Fibroblast of peridontal ligament (primary cell): ENCODE measurements at regions not wholly inside any gene's neighbourhood (a gene's known extent, or its start where the extent isn't known, plus 50 kb on each side); places are given as distances from the start of the nearest gene placed in this dataset.

ENCODE experiments used
- DNase-seq: peaks from one replicate; pipeline ENCODE4 v3.0.0-alpha.2; 2010; ENCODE audit errors: extremely low read depth

- peak; percentile 75 for DNase-seq
Observed at GRCh38 chr16:64250866-64251265, 871.0 kb downstream of the CDH11 start.

- no peak for DNase-seq
Observed at GRCh38 chr16:64242492-64242891, 879.4 kb downstream of the CDH11 start.

- DNase-seq, result peak; percentile 18
Observed at GRCh38 chr16:64240586-64240985, 881.3 kb downstream of the CDH11 start.

GRCh38 chr16:64238571-64238970 lies 883.3 kb downstream of the CDH11 start:
- peak; percentile 63 for DNase-seq

- peak; percentile 6 for DNase-seq
Observed at GRCh38 chr16:64236316-64236715, 885.5 kb downstream of the CDH11 start.

- DNase-seq, result no peak
Observed at GRCh38 chr16:64234200-64234599, 887.7 kb downstream of the CDH11 start.

GRCh38 chr16:64225696-64226095 lies 896.2 kb downstream of the CDH11 start:
- DNase-seq, result peak; percentile 4

GRCh38 chr16:64225036-64225435 lies 896.8 kb downstream of the CDH11 start:
- DNase-seq, result no peak

GRCh38 chr16:64217789-64218535 lies 903.9 kb downstream of the CDH11 start:
- DNase-seq, result no peak

GRCh38 chr16:64215730-64216129 lies 906.1 kb downstream of the CDH11 start:
- DNase-seq, result no peak

- peak; percentile 44 for DNase-seq
Observed at GRCh38 chr16:64211331-64211730, 910.5 kb downstream of the CDH11 start.

- peak; percentile 8 for DNase-seq
Observed at GRCh38 chr16:64206862-64207261, 915.0 kb downstream of the CDH11 start.

GRCh38 chr16:64203126-64203525 lies 918.7 kb downstream of the CDH11 start:
- peak; percentile 37 for DNase-seq

GRCh38 chr16:64202571-64202970 lies 919.3 kb downstream of the CDH11 start:
- no peak for DNase-seq

- DNase-seq, result peak; percentile 95
Observed at GRCh38 chr16:64196444-64196843, 925.4 kb downstream of the CDH11 start.

GRCh38 chr16:64185954-64186353 lies 935.9 kb downstream of the CDH11 start:
- no peak for DNase-seq

GRCh38 chr16:64184156-64184555 lies 937.7 kb downstream of the CDH11 start:
- DNase-seq, result peak; percentile 65

- DNase-seq, result no peak
Observed at GRCh38 chr16:64182985-64183384, 938.9 kb downstream of the CDH11 start.

GRCh38 chr16:64181271-64181925 lies 940.5 kb downstream of the CDH11 start:
- DNase-seq, result no peak

- DNase-seq, result no peak
Observed at GRCh38 chr16:64180136-64180900, 941.5 kb downstream of the CDH11 start.

- DNase-seq, result peak; percentile 61
Observed at GRCh38 chr16:64174327-64174726, 947.5 kb downstream of the CDH11 start.

- DNase-seq, result no peak
Observed at GRCh38 chr16:64172652-64173051, 949.2 kb downstream of the CDH11 start.

- DNase-seq, result no peak
Observed at GRCh38 chr16:64172226-64172625, 949.6 kb downstream of the CDH11 start.
